H1 (cell line): ENCODE measurements at regions not wholly inside any gene's neighbourhood (a gene's known extent, or its start where the extent isn't known, plus 50 kb on each side); places are given as distances from the start of the nearest gene placed in this dataset.

ENCODE experiments used
- CTCF ChIA-PET: fragments of 300-600 bp; sonication (Branson Sonifier 250); formaldehyde crosslinking; loops from one replicate; lab custom pipeline; 2021; ENCODE audit not compliant: partially characterized antibody; lab: Charles Lee
- POLR2A ChIA-PET: fragments of 300-600 bp; sonication (Branson Sonifier 250); formaldehyde crosslinking; loops from one replicate; lab custom pipeline; 2021; ENCODE audit warnings: inconsistent platforms; ENCODE audit not compliant: partially characterized antibody; lab: Charles Lee
- DNase-seq, 2 experiments: peaks; one replicate each; pipeline versions ENCODE4 v3.0.0 to v3.0.0-alpha.2; 2010 to 2022; ENCODE audit warnings: low spot score in 2 of 2, low read depth in 1 of 2, mixed read lengths in 1 of 2
- FAIRE-seq: peaks from 2 replicates; lab custom pipeline; 2011; peaks lifted over from hg19 to GRCh38; lab: Jason Lieb, UNC
- H2AFZ ChIP-seq: 2 replicates; pipeline ENCODE4 v1.8.1; 2012; ENCODE audit warnings: low read length, inconsistent platforms
- H2AK5ac ChIP-seq: 2 replicates; pipeline ENCODE4 v1.6.1; 2013; ENCODE audit warnings: low read depth, low read length
- H2BK120ac ChIP-seq: replicated peaks from 2 replicates; pipeline ENCODE3; 2013; ENCODE audit warnings: low read depth, low read length, inconsistent platforms
- H2BK12ac ChIP-seq: 2 replicates; pipeline ENCODE4 v1.6.1; 2013; ENCODE audit warnings: low read depth, low read length
- H2BK15ac ChIP-seq: 2 replicates; pipeline ENCODE4 v1.6.1; 2013; ENCODE audit warnings: low read length
- H2BK20ac ChIP-seq: 2 replicates; pipeline ENCODE4 v1.6.1; 2013; ENCODE audit warnings: low read length
- H2BK5ac ChIP-seq: 2 replicates; pipeline ENCODE4 v1.6.1; 2013; ENCODE audit warnings: low read depth, low read length
- H3K14ac ChIP-seq: 2 replicates; pipeline ENCODE4 v1.6.1; 2013; ENCODE audit warnings: inconsistent platforms; ENCODE audit not compliant: insufficient read length
- H3K18ac ChIP-seq: 2 replicates; pipeline ENCODE4 v1.6.1; 2013; ENCODE audit warnings: low read length; ENCODE audit errors: extremely low read depth
- H3K23ac ChIP-seq: 2 replicates; pipeline ENCODE4 v1.6.1; 2013; ENCODE audit warnings: inconsistent platforms; ENCODE audit not compliant: insufficient read length
- H3K23me2 ChIP-seq: 2 replicates; pipeline ENCODE4 v1.6.1; 2013; ENCODE audit warnings: low read depth, low read length
- H3K27ac ChIP-seq: 2 replicates; pipeline ENCODE4 v1.6.1; 2011; ENCODE audit warnings: low read depth, low read length, inconsistent platforms
- H3K27me3 ChIP-seq, 4 experiments: replicated peaks in 1 of 4; 1 replicate in 1 of 4; 2 replicates in 3 of 4; pipeline versions ENCODE4 v1.6.1 to v1.8.1; 2011 to 2013; ENCODE audit warnings: low read length in 3 of 4, mild to moderate bottlenecking in 3 of 4, inconsistent platforms in 2 of 4, mixed read lengths in 2 of 4, moderate library complexity in 1 of 4; ENCODE audit not compliant: control insufficient read depth in 3 of 4, insufficient read depth in 3 of 4; ENCODE audit errors: extremely low read depth in 1 of 4
- H3K36me3 ChIP-seq, 4 experiments: 2 replicates each; pipeline versions ENCODE4 v1.6.1 to v1.8.1; 2011 to 2013; ENCODE audit warnings: mild to moderate bottlenecking in 4 of 4, low read length in 3 of 4, moderate library complexity in 2 of 4, control low read depth in 1 of 4, inconsistent platforms in 1 of 4; ENCODE audit not compliant: insufficient read depth in 4 of 4, control insufficient read depth in 2 of 4
- H3K4ac ChIP-seq: replicated peaks from 2 replicates; pipeline ENCODE3; 2013; ENCODE audit warnings: low read length, low read depth, mixed read lengths, inconsistent platforms; ENCODE audit not compliant: insufficient read length
- H3K4me1 ChIP-seq, 4 experiments: replicated peaks in 1 of 4; 1 replicate in 1 of 4; 2 replicates in 3 of 4; pipeline versions ENCODE4 v1.6.1 to v1.8.1; 2011 to 2013; ENCODE audit warnings: low read length in 3 of 4, inconsistent platforms in 2 of 4, mixed read lengths in 1 of 4; ENCODE audit not compliant: insufficient read depth in 4 of 4, control insufficient read depth in 3 of 4
- H3K4me2 ChIP-seq, 2 experiments: 2 replicates each; pipeline versions ENCODE4 v1.6.1 to v1.8.1; 2011 to 2013; ENCODE audit warnings: low read depth in 2 of 2, low read length in 2 of 2, control low read depth in 1 of 2, inconsistent platforms in 1 of 2, mild to moderate bottlenecking in 1 of 2; ENCODE audit not compliant: insufficient read depth in 1 of 2
- H3K4me3 ChIP-seq, 4 experiments: fragments of 200-600, 300-600 bp in 1 of 4; sonication (generic), shearing (Covaris generic), sonication (Bioruptor Twin) in 1 of 4; 2 replicates each; pipeline versions ENCODE4 v1.5.1 to v1.8.1; 2011 to 2016; ENCODE audit warnings: low read length in 4 of 4, low read depth in 3 of 4, control low read depth in 2 of 4, inconsistent platforms in 2 of 4, mild to moderate bottlenecking in 2 of 4, mixed read lengths in 1 of 4, moderate library complexity in 1 of 4; ENCODE audit not compliant: insufficient read depth in 2 of 4; ENCODE audit errors: extremely low read depth in 1 of 4
- H3K56ac ChIP-seq: replicated peaks from 2 replicates; pipeline ENCODE3; 2013; ENCODE audit warnings: low read depth, mild to moderate bottlenecking, mixed read lengths, low read length, inconsistent platforms; ENCODE audit not compliant: insufficient read length
- H3K79me1 ChIP-seq: 2 replicates; pipeline ENCODE4 v1.6.1; 2013; ENCODE audit warnings: low read depth, low read length, control low read depth
- H3K79me2 ChIP-seq, 2 experiments: 2 replicates each; pipeline versions ENCODE4 v1.6.1 to v1.8.1; 2012 to 2013; ENCODE audit warnings: low read length in 2 of 2, mild to moderate bottlenecking in 2 of 2, inconsistent platforms in 1 of 2; ENCODE audit not compliant: insufficient read depth in 2 of 2, control insufficient read depth in 1 of 2
- H3K9ac ChIP-seq, 4 experiments: replicated peaks in 1 of 4; 1 replicate in 1 of 4; 2 replicates in 3 of 4; pipeline versions ENCODE4 v1.6.1 to v1.8.1; 2011 to 2013; ENCODE audit warnings: low read depth in 3 of 4, low read length in 3 of 4, control low read depth in 2 of 4, mild to moderate bottlenecking in 2 of 4, moderate library complexity in 2 of 4, inconsistent platforms in 1 of 4; ENCODE audit errors: extremely low read depth in 1 of 4
- H3K9me3 ChIP-seq, 2 experiments: 2 replicates each; pipeline versions ENCODE4 v1.6.1 to v1.8.1; 2012 to 2013; ENCODE audit warnings: mild to moderate bottlenecking in 2 of 2, moderate library complexity in 2 of 2, control low read depth in 1 of 2, inconsistent platforms in 1 of 2, low read depth in 1 of 2, low read length in 1 of 2, mixed read lengths in 1 of 2; ENCODE audit not compliant: insufficient read depth in 2 of 2
- H4K20me1 ChIP-seq, 2 experiments: replicated peaks in 1 of 2; 2 replicates each; pipeline versions ENCODE3 to v1.8.1; 2011 to 2013; ENCODE audit warnings: inconsistent platforms in 2 of 2, low read length in 2 of 2, mild to moderate bottlenecking in 1 of 2; ENCODE audit not compliant: insufficient read depth in 2 of 2, control insufficient read depth in 1 of 2
- H4K5ac ChIP-seq: 2 replicates; pipeline ENCODE4 v1.6.1; 2013; ENCODE audit warnings: low read length, low read depth, mixed read lengths, inconsistent platforms; ENCODE audit not compliant: insufficient read length
- H4K8ac ChIP-seq: 2 replicates; pipeline ENCODE4 v1.8.0; 2013; ENCODE audit warnings: mild to moderate bottlenecking, moderate library complexity, low read length, inconsistent platforms; ENCODE audit not compliant: insufficient read depth; ENCODE audit errors: extremely low read depth
- H4K91ac ChIP-seq: replicated peaks from 2 replicates; pipeline ENCODE3; 2013; ENCODE audit warnings: low read length, mixed read lengths, inconsistent platforms; ENCODE audit not compliant: insufficient read length
- ASH2L ChIP-seq: fragments of 200-600, 300-600 bp; sonication (generic); IDR thresholded peaks from one replicate; pipeline ENCODE4 v1.7.1; 2017; ENCODE audit warnings: low read length
- CHD2 ChIP-seq: IDR thresholded peaks from 2 replicates; pipeline ENCODE4 v1.6.1; 2012; ENCODE audit warnings: low read length, improper control_type of control experiment
- EP300 ChIP-seq, 2 experiments: IDR thresholded peaks; 1 replicate in 1 of 2; 2 replicates in 1 of 2; pipeline ENCODE4 v1.6.1; 2011 to 2012; ENCODE audit warnings: low read depth in 2 of 2, low read length in 2 of 2, mild to moderate bottlenecking in 2 of 2, borderline replicate concordance in 1 of 2, inconsistent platforms in 1 of 2, moderate library complexity in 1 of 2
- EZH2 ChIP-seq: fragments of 200-600 bp; sonication (generic); IDR thresholded peaks from 2 replicates; pipeline ENCODE4 v1.7.1; 2012; ENCODE audit warnings: low read depth, mild to moderate bottlenecking, moderate library complexity, low read length, inconsistent platforms; ENCODE audit not compliant: severe bottlenecking
- RFX5 ChIP-seq: IDR thresholded peaks from 2 replicates; pipeline ENCODE4 v1.6.1; 2011; ENCODE audit warnings: low read depth, low read length, improper control_type of control experiment, borderline replicate concordance
- SAP30 ChIP-seq: fragments of 300-600 bp; sonication (generic); IDR thresholded peaks from 2 replicates; pipeline ENCODE4 v1.7.1; 2012; ENCODE audit warnings: low read length, moderate library complexity, mild to moderate bottlenecking, inconsistent platforms; ENCODE audit not compliant: insufficient read depth, insufficient replicate concordance
- SIN3A ChIP-seq, 2 experiments: IDR thresholded peaks in 1 of 2; conservative IDR thresholded peaks in 1 of 2; 2 replicates each; pipeline ENCODE4 v1.6.1; 2011 to 2012; ENCODE audit warnings: low read length in 2 of 2, improper control_type of control experiment in 1 of 2, low read depth in 1 of 2, mild to moderate bottlenecking in 1 of 2
- SIX5 ChIP-seq: IDR thresholded peaks from 2 replicates; pipeline ENCODE4 v1.6.1; 2011; ENCODE audit warnings: mild to moderate bottlenecking, low read depth, low read length
- SP1 ChIP-seq: IDR thresholded peaks from 2 replicates; pipeline ENCODE4 v1.6.1; 2011; ENCODE audit warnings: low read depth, low read length
- TCF12 ChIP-seq: IDR thresholded peaks from 2 replicates; pipeline ENCODE4 v1.6.1; 2011; ENCODE audit warnings: low read depth, mild to moderate bottlenecking, low read length
- ZNF274 ChIP-seq: IDR thresholded peaks from 2 replicates; pipeline ENCODE4 v1.7.0; 2012; ENCODE audit warnings: low read length, borderline replicate concordance; ENCODE audit errors: extremely low read depth
- WGBS, 2 experiments: shearing (Covaris generic) in 1 of 2; methylation state at CpG; one replicate each; pipeline versions ENCODE4 v1.1.6 to v1.1.7; 2013 to 2015; ENCODE audit warnings: low lambda C conversion rate in 2 of 2, mixed read lengths in 2 of 2, inconsistent platforms in 1 of 2, low coverage in 1 of 2, missing lambda C conversion rate in 1 of 2; ENCODE audit not compliant: insufficient replicate concordance in 2 of 2, insufficient coverage in 1 of 2, insufficient read length in 1 of 2; ENCODE audit errors: extremely low coverage in 1 of 2, missing lambda C conversion rate in 1 of 2; 5-methylcytosine and 5-hydroxymethylcytosine counted together
- TF ChIP-seq, protein P1 (sequence below): IDR thresholded peaks from 2 replicates; pipeline ENCODE4 v1.6.1; 2012; ENCODE audit warnings: inconsistent platforms

DNA sequence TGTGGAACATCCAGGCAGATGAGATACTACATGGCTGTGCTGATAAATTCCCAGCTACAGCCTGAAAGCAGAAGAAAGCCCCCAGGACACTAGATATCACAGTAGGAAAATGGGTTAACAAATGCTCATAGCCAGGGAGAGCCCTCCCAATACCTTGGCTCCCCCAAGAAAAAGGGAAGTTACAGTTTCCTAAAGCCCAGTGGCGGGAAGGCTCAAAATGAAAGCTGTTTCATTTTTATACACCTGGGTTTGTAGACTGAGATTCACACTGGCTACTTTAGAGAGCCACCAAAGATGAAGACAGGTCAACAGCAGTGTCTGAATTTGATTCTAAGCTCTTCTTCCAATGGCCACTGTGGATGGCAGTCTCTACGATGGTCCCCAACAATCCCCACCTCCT, 55.0 kb upstream of the TOPAZ1 start:
- Histone ChIP-seq H3K18ac (no peak overlapping the region), H4K20me1 (no peaks in the 10 kb centered on the region), H3K9ac (no peak overlapping the region), H3K4me1 (peaks cover 0 to 8% (median 6%) of the 10 kb centered on the region in 4 experiments; a peak in 4 of 7 replicates), H2AK5ac (no peak overlapping the region), H3K9me3 (peaks cover under 1 to 3% of the 10 kb centered on the region in 2 experiments; a peak in 1 of 4 replicates), H3K56ac (no peak overlapping the region)
- WGBS, 2 experiments: 45% methylated on average over 2 of the region's 2 CpGs; no CpG with 5 or more reads in 1 of the 2 experiments
- TF ChIP-seq RFX5: no peak
- no peak for TF ChIP-seq SIN3A (conservative IDR thresholded peaks at IDR 0.05 in 1 of 2, IDR thresholded peaks at IDR 0.05 in 1 of 2; ENCODE audit: low read depth in 1 of 2, low read length in 2 of 2)
- TF ChIP-seq TCF12: no peak
- no peak for TF ChIP-seq ASH2L
- no peak for TF ChIP-seq SAP30
- TF ChIP-seq SIX5: no peak
- no peak for TF ChIP-seq ZNF274
- TF ChIP-seq CHD2: no peak
- TF ChIP-seq SP1: no peak
- no peak for TF ChIP-seq EZH2
- no peak for TF ChIP-seq EP300 (IDR thresholded peaks at IDR 0.05; ENCODE audit: borderline replicate concordance in 1 of 2, low read depth in 2 of 2, low read length in 2 of 2)
- TF ChIP-seq, protein P1, sequence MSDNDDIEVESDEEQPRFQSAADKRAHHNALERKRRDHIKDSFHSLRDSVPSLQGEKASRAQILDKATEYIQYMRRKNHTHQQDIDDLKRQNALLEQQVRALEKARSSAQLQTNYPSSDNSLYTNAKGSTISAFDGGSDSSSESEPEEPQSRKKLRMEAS: no peak
- TF ChIP-seq, all 59 proteins: peak for 0
- no peak overlapping the region for H4K5ac ChIP-seq
- H3K14ac ChIP-seq: no peak overlapping the region
- H2BK20ac ChIP-seq: no peak overlapping the region
- H3K79me2 ChIP-seq: no peaks in the 10 kb centered on the region
- H3K36me3 ChIP-seq: no peaks in the 10 kb centered on the region
- no peak overlapping the region for H3K4ac ChIP-seq
- H3K4me2 ChIP-seq: no peak overlapping the region
- H3K4me3 ChIP-seq: no peak overlapping the region
- CTCF ChIA-PET: interaction anchor here (1.3 to 3.2 kb wide), 3 partner anchors 9 to 190 kb away, joined by 3 to 23 read pairs (median 3); no protein-coding TSS in a partner anchor
- no peaks in the 10 kb centered on the region for H3K23me2 ChIP-seq
- H4K91ac ChIP-seq: no peak overlapping the region
- no peak overlapping the region for H3K27ac ChIP-seq
- no peak for FAIRE-seq
- H2BK120ac ChIP-seq: no peak overlapping the region
- H3K27me3 ChIP-seq: no peaks in the 10 kb centered on the region
- no peak overlapping the region for H2AFZ ChIP-seq
- H2BK15ac ChIP-seq: no peak overlapping the region
- no peak overlapping the region for H2BK5ac ChIP-seq
- DNase-seq: no peak
- no peaks in the 10 kb centered on the region for H3K79me1 ChIP-seq
- no peak overlapping the region for H3K23ac ChIP-seq
- no peak overlapping the region for H4K8ac ChIP-seq
- POLR2A ChIA-PET: no interaction called here
- H2BK12ac ChIP-seq: no peak overlapping the region
